ENCODE measurements at regions not wholly inside any gene's neighbourhood (a gene's known extent, or its start where the extent isn't known, plus 50 kb on each side); places are given as distances from the start of the nearest gene placed in this dataset.

DNA sequence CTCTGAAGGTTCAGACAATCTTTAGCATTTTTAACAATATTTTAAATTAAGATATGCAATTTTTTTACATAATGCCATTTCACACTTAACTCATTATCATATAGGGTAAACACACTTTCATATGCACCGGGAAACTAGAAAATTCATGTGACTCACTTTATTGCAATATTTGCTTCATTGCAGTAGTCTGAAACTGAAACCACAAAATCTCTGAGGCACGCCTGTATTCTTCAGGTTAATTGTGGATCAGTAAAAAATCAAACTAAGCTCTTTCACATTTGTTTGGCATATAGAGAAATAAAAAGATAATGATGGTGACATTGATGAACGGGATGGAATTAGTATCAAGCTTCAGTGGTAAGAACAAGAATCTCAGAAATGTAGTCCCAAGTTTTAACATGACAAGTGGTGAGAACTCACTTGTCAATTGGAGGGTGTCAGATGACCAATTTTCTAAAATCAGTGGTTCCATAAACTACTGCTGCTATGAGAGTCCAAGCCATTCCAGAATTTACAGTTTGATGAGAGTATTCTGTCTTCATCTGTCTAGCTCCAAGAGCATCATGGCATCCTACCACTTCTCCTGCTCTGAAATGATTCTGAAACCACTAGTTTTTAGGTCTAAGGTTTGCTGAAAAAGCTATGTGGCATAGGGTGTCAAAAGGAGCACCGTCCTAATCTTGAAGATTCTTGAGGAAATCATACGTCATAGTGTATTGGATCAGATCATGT, 281.0 kb downstream of the PTPRC start:
- no peak for TF ChIP-seq POLR2AphosphoS5 (IDR thresholded peaks at IDR 0.05; ENCODE audit: low read depth, low read length)
- TF ChIP-seq, protein P1, sequence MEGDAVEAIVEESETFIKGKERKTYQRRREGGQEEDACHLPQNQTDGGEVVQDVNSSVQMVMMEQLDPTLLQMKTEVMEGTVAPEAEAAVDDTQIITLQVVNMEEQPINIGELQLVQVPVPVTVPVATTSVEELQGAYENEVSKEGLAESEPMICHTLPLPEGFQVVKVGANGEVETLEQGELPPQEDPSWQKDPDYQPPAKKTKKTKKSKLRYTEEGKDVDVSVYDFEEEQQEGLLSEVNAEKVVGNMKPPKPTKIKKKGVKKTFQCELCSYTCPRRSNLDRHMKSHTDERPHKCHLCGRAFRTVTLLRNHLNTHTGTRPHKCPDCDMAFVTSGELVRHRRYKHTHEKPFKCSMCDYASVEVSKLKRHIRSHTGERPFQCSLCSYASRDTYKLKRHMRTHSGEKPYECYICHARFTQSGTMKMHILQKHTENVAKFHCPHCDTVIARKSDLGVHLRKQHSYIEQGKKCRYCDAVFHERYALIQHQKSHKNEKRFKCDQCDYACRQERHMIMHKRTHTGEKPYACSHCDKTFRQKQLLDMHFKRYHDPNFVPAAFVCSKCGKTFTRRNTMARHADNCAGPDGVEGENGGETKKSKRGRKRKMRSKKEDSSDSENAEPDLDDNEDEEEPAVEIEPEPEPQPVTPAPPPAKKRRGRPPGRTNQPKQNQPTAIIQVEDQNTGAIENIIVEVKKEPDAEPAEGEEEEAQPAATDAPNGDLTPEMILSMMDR (IDR thresholded peaks at IDR 0.05): no peak
- TF ChIP-seq SIN3A (IDR thresholded peaks at IDR 0.05; ENCODE audit: borderline replicate concordance, insufficient read depth, low read depth, low read length): no peak
- no peak for TF ChIP-seq REST (IDR thresholded peaks at IDR 0.05; ENCODE audit: insufficient read depth in 1 of 2, low read depth in 2 of 2, low read length in 1 of 2)
- TF ChIP-seq TCF7L2 (IDR thresholded peaks at IDR 0.05; ENCODE audit: low read depth, low read length): no peak
